OCI-LY1 (cell line): ENCODE measurements at regions not wholly inside any gene's neighbourhood (a gene's known extent, or its start where the extent isn't known, plus 50 kb on each side); places are given as distances from the start of the nearest gene placed in this dataset.

Experiments
- CTCF ChIP-seq: fragments of 200-600 bp; sonication (generic), shearing (Covaris generic); IDR thresholded peaks from 2 replicates; pipeline ENCODE4 v1.5.1; 2017; ENCODE audit warnings: mild to moderate bottlenecking, antibody characterized with exemption, low read length, moderate library complexity, mixed read lengths
- EZH2 ChIP-seq: fragments of 200-600 bp; sonication (generic), shearing (Covaris generic); IDR thresholded peaks from 2 replicates; pipeline ENCODE4 v1.8.0; 2017; ENCODE audit warnings: borderline replicate concordance, mixed run types, mild to moderate bottlenecking, antibody characterized with exemption, low read length, moderate library complexity, mixed read lengths

GRCh38 chr5:82984786-82985735, 92.1 kb downstream of the TMEM167A start:
- TF ChIP-seq CTCF (no peak), EZH2 (no peak)
